ENCODE measurements at regions not wholly inside any gene's neighbourhood (a gene's known extent, or its start where the extent isn't known, plus 50 kb on each side); places are given as distances from the start of the nearest gene placed in this dataset.
A peak's percentile ranks its signal among the peaks of the same experiment; 100 is the strongest.
"Not testable (repeated sequence)": the region's sequence is repeated elsewhere in the genome, so short reads cannot be mapped to it uniquely, and the experiment has no call there.

- not testable (repeated sequence) for H3K9me3 Mint-ChIP-seq (ENCODE audit: low read depth); H3K27me3 Mint-ChIP-seq (ENCODE audit: low read depth); H3K4me3 Mint-ChIP-seq (ENCODE audit: unreplicated experiment)
These were observed 64.0 kb upstream of the PLEKHM1 start for GRCh38 chr17:45554479-45554878.

GRCh38 chr17:45558821-45559220 is 68.3 kb upstream of the PLEKHM1 start:
- H3K4me3 Mint-ChIP-seq (ENCODE audit: unreplicated experiment); H3K4me1 Mint-ChIP-seq (ENCODE audit: low read depth); H3K27me3 Mint-ChIP-seq (ENCODE audit: low read depth); H3K36me3 Mint-ChIP-seq (ENCODE audit: low read depth); H3K9me3 Mint-ChIP-seq (ENCODE audit: low read depth); H3K27ac Mint-ChIP-seq (ENCODE audit: unreplicated experiment); DNase-seq (ENCODE audit: low spot score): not testable (repeated sequence)

More at GRCh38 chr17:45554479-45554878, 64.0 kb upstream of the PLEKHM1 start:
- not testable (repeated sequence) for H3K36me3 Mint-ChIP-seq (ENCODE audit: low read depth); DNase-seq (ENCODE audit: low spot score); H3K4me1 Mint-ChIP-seq (ENCODE audit: low read depth); H3K27ac Mint-ChIP-seq (ENCODE audit: unreplicated experiment)

GRCh38 chr17:45562868-45563267 is 72.3 kb upstream of the PLEKHM1 start:
- not testable (repeated sequence) for H3K36me3 Mint-ChIP-seq (ENCODE audit: low read depth); H3K27ac Mint-ChIP-seq (ENCODE audit: unreplicated experiment); DNase-seq (ENCODE audit: low spot score); H3K4me1 Mint-ChIP-seq (ENCODE audit: low read depth); H3K27me3 Mint-ChIP-seq (ENCODE audit: low read depth); H3K4me3 Mint-ChIP-seq (ENCODE audit: unreplicated experiment); H3K9me3 Mint-ChIP-seq (ENCODE audit: low read depth)

GRCh38 chr17:45563283-45563682 is 72.8 kb upstream of the PLEKHM1 start:
- H3K9me3 Mint-ChIP-seq (ENCODE audit: low read depth); H3K27me3 Mint-ChIP-seq (ENCODE audit: low read depth); H3K27ac Mint-ChIP-seq (ENCODE audit: unreplicated experiment); H3K4me3 Mint-ChIP-seq (ENCODE audit: unreplicated experiment); H3K4me1 Mint-ChIP-seq (ENCODE audit: low read depth); H3K36me3 Mint-ChIP-seq (ENCODE audit: low read depth); DNase-seq (ENCODE audit: low spot score): not testable (repeated sequence)

- H3K9me3 Mint-ChIP-seq (ENCODE audit: low read depth); DNase-seq (ENCODE audit: low spot score); H3K36me3 Mint-ChIP-seq (ENCODE audit: low read depth); H3K4me1 Mint-ChIP-seq (ENCODE audit: low read depth); H3K27me3 Mint-ChIP-seq (ENCODE audit: low read depth); H3K4me3 Mint-ChIP-seq (ENCODE audit: unreplicated experiment); H3K27ac Mint-ChIP-seq (ENCODE audit: unreplicated experiment): not testable (repeated sequence)
These were observed 77.8 kb upstream of the PLEKHM1 start for GRCh38 chr17:45568275-45568674.

- not testable (repeated sequence) for H3K27me3 Mint-ChIP-seq (ENCODE audit: low read depth); DNase-seq (ENCODE audit: low spot score); H3K4me3 Mint-ChIP-seq (ENCODE audit: unreplicated experiment); H3K9me3 Mint-ChIP-seq (ENCODE audit: low read depth); H3K36me3 Mint-ChIP-seq (ENCODE audit: low read depth)
- Mint-ChIP-seq H3K27ac (ENCODE audit: unreplicated experiment) (peak overlapping the region; percentile 83), H3K4me1 (ENCODE audit: low read depth) (peaks cover 34% of the 10 kb centered on the region)
These were observed 82.8 kb upstream of the PLEKHM1 start for GRCh38 chr17:45573326-45573725.

GRCh38 chr17:45573924-45574770 is 83.6 kb upstream of the PLEKHM1 start:
- Mint-ChIP-seq H3K27me3 (ENCODE audit: low read depth) (no peaks in the 10 kb centered on the region), H3K27ac (ENCODE audit: unreplicated experiment) (peak overlapping the region; percentile 83), H3K36me3 (ENCODE audit: low read depth) (no peaks in the 10 kb centered on the region), H3K4me1 (ENCODE audit: low read depth) (peaks cover 34% of the 10 kb centered on the region), H3K4me3 (ENCODE audit: unreplicated experiment) (peak overlapping the region; percentile 2), H3K9me3 (ENCODE audit: low read depth) (no peaks in the 10 kb centered on the region)
- DNase-seq (ENCODE audit: low spot score) = no peak
- no peak for TF ChIP-seq CTCF (IDR thresholded peaks at IDR 0.05)

- peaks cover 38% of the 10 kb centered on the region for H3K4me1 Mint-ChIP-seq (ENCODE audit: low read depth)
- H3K27me3 Mint-ChIP-seq (ENCODE audit: low read depth) = no peaks in the 10 kb centered on the region
- peak overlapping the region; percentile 83 for H3K27ac Mint-ChIP-seq (ENCODE audit: unreplicated experiment)
These were observed 84.8 kb upstream of the PLEKHM1 start for GRCh38 chr17:45575126-45575885.

GRCh38 chr17:45576527-45577307 is 86.2 kb upstream of the PLEKHM1 start:
- not testable (repeated sequence) for H3K4me3 Mint-ChIP-seq (ENCODE audit: unreplicated experiment); H3K36me3 Mint-ChIP-seq (ENCODE audit: low read depth); H3K9me3 Mint-ChIP-seq (ENCODE audit: low read depth); DNase-seq (ENCODE audit: low spot score); H3K27me3 Mint-ChIP-seq (ENCODE audit: low read depth)
- Mint-ChIP-seq H3K27ac (ENCODE audit: unreplicated experiment) (peak overlapping the region; percentile 9), H3K4me1 (ENCODE audit: low read depth) (peaks cover 38% of the 10 kb centered on the region)

More at GRCh38 chr17:45575126-45575885, 84.8 kb upstream of the PLEKHM1 start:
- no peak for TF ChIP-seq CTCF (IDR thresholded peaks at IDR 0.05)
- DNase-seq (ENCODE audit: low spot score) = no peak
- Mint-ChIP-seq H3K9me3 (ENCODE audit: low read depth) (no peaks in the 10 kb centered on the region), H3K4me3 (ENCODE audit: unreplicated experiment) (peak overlapping the region; percentile 2), H3K36me3 (ENCODE audit: low read depth) (no peaks in the 10 kb centered on the region)

Measured in chondrocyte (in vitro differentiated cells).